NCI-H446 treated with DMSO at 0.1 percent for 48 hours (cell line): ENCODE measurements at regions not wholly inside any gene's neighbourhood (a gene's known extent, or its start where the extent isn't known, plus 50 kb on each side); places are given as distances from the start of the nearest gene placed in this dataset.

ENCODE experiments used
- DNase-seq: peaks from one replicate; lab custom pipeline; 2025; lab: John Stamatoyannopoulos, UW

- no peak for DNase-seq
Measured at GRCh38 chr6:118761645-118762044, 110.3 kb upstream of the CEP85L start.

GRCh38 chr6:118758946-118759345 is 107.6 kb upstream of the CEP85L start:
- no peak for DNase-seq

GRCh38 chr6:118755941-118756646 is 104.7 kb upstream of the CEP85L start:
- DNase-seq: no peak

GRCh38 chr6:118752803-118753202 is 101.4 kb upstream of the CEP85L start:
- DNase-seq: no peak

- no peak for DNase-seq
Measured at GRCh38 chr6:118751072-118751471, 99.7 kb upstream of the CEP85L start.

GRCh38 chr6:118750143-118750542 is 98.8 kb upstream of the CEP85L start:
- no peak for DNase-seq

GRCh38 chr6:118748311-118749062 is 97.1 kb upstream of the CEP85L start:
- DNase-seq: peak; percentile 85

- no peak for DNase-seq
Measured at GRCh38 chr6:118746825-118747174, 95.4 kb upstream of the CEP85L start.

- DNase-seq: no peak
Measured at GRCh38 chr6:118746145-118746824, 94.9 kb upstream of the CEP85L start.

GRCh38 chr6:118745156-118745555 is 93.8 kb upstream of the CEP85L start:
- no peak for DNase-seq

GRCh38 chr6:118744261-118744941 is 93.0 kb upstream of the CEP85L start:
- peak; percentile 92 for DNase-seq

GRCh38 chr6:118743746-118744145 is 92.4 kb upstream of the CEP85L start:
- peak; percentile 39 for DNase-seq

GRCh38 chr6:118740372-118740771 is 89.0 kb upstream of the CEP85L start:
- DNase-seq: no peak

GRCh38 chr6:118739696-118740353 is 88.4 kb upstream of the CEP85L start:
- peak; percentile 51 for DNase-seq

- DNase-seq: no peak
Measured at GRCh38 chr6:118736440-118736839, 85.0 kb upstream of the CEP85L start.

- DNase-seq: no peak
Measured at GRCh38 chr6:118735320-118735719, 83.9 kb upstream of the CEP85L start.

GRCh38 chr6:118725944-118726343 is 74.6 kb upstream of the CEP85L start:
- DNase-seq: no peak

GRCh38 chr6:118724211-118724610 is 72.8 kb upstream of the CEP85L start:
- no peak for DNase-seq

GRCh38 chr6:118722829-118723813 is 71.7 kb upstream of the CEP85L start:
- DNase-seq: peak; percentile 3

- DNase-seq: no peak
Measured at GRCh38 chr6:118720125-118720473, 68.7 kb upstream of the CEP85L start.
